HL-60/S4 treated with retinoic acid at 250 ng/mL for 4 days and 3 days (cell line): ENCODE measurements at regions not wholly inside any gene's neighbourhood (a gene's known extent, or its start where the extent isn't known, plus 50 kb on each side); places are given as distances from the start of the nearest gene placed in this dataset.
"Not testable (repeated sequence)": the region's sequence is repeated elsewhere in the genome, so short reads cannot be mapped to it uniquely, and the experiment has no call there.

Source experiments
- in situ Hi-C: fragments of 300-500 bp; cut with MboI; formaldehyde crosslinking; loops from 2 replicates; pipeline ENCODE4 v1.7.0; 2022; ENCODE audit warnings: low sequenced_read_pairs

- in situ Hi-C loops: no loop called here
Measured at GRCh38 chr13:78160793-78161192, 242.2 kb upstream of the EDNRB start.

GRCh38 chr13:78152415-78152814 lies 233.8 kb upstream of the EDNRB start:
- in situ Hi-C loops: no loop called here

GRCh38 chr13:78147905-78148304 lies 229.3 kb upstream of the EDNRB start:
- in situ Hi-C loops: loop anchor here (25.0 kb wide), 1 partner anchor 814 kb away; no protein-coding TSS in a partner anchor

GRCh38 chr13:78145276-78145675 lies 226.6 kb upstream of the EDNRB start:
- in situ Hi-C loops: loop anchor here (25.0 kb wide), 1 partner anchor 817 kb away; no protein-coding TSS in a partner anchor

GRCh38 chr13:78139765-78140164 lies 221.1 kb upstream of the EDNRB start:
- in situ Hi-C loops: loop anchor here (25.0 kb wide), 1 partner anchor 823 kb away; no protein-coding TSS in a partner anchor

GRCh38 chr13:78138756-78139155 lies 220.1 kb upstream of the EDNRB start:
- in situ Hi-C loops: loop anchor here (25.0 kb wide), 1 partner anchor 824 kb away; no protein-coding TSS in a partner anchor

- in situ Hi-C loops: loop anchor here (25.0 kb wide), 1 partner anchor 825 kb away; no protein-coding TSS in a partner anchor
Measured at GRCh38 chr13:78137404-78138142, 218.9 kb upstream of the EDNRB start.

GRCh38 chr13:78136966-78137365 lies 218.3 kb upstream of the EDNRB start:
- in situ Hi-C loops: loop anchor here (25.0 kb wide), 1 partner anchor 825 kb away; no protein-coding TSS in a partner anchor

- in situ Hi-C loops: loop anchor here (25.0 kb wide), 1 partner anchor 829 kb away; no protein-coding TSS in a partner anchor
Measured at GRCh38 chr13:78133511-78133910, 214.9 kb upstream of the EDNRB start.

- in situ Hi-C loops: loop anchor here (25.0 kb wide), 1 partner anchor 830 kb away; no protein-coding TSS in a partner anchor
Measured at GRCh38 chr13:78131811-78132210, 213.2 kb upstream of the EDNRB start.

- in situ Hi-C loops: loop anchor here (25.0 kb wide), 1 partner anchor 831 kb away; no protein-coding TSS in a partner anchor
Measured at GRCh38 chr13:78131346-78131745, 212.7 kb upstream of the EDNRB start.

- in situ Hi-C loops: loop anchor here (25.0 kb wide), 1 partner anchor 832 kb away; no protein-coding TSS in a partner anchor
Measured at GRCh38 chr13:78129823-78130222, 211.2 kb upstream of the EDNRB start.

GRCh38 chr13:78129359-78129758 lies 210.7 kb upstream of the EDNRB start:
- in situ Hi-C loops: loop anchor here (25.0 kb wide), 1 partner anchor 833 kb away; no protein-coding TSS in a partner anchor

GRCh38 chr13:78121459-78122348 lies 203.1 kb upstream of the EDNRB start:
- in situ Hi-C loops: loop anchor here (5.0 kb wide), 1 partner anchor 344 kb away; no protein-coding TSS in a partner anchor

GRCh38 chr13:78121001-78121400 lies 202.4 kb upstream of the EDNRB start:
- in situ Hi-C loops: loop anchor here (5.0 kb wide), 1 partner anchor 344 kb away; no protein-coding TSS in a partner anchor

- in situ Hi-C loops: loop anchor here (5.0 kb wide), 1 partner anchor 343 kb away; no protein-coding TSS in a partner anchor
Measured at GRCh38 chr13:78120144-78120543, 201.5 kb upstream of the EDNRB start.

GRCh38 chr13:78117070-78117469 lies 198.4 kb upstream of the EDNRB start:
- in situ Hi-C loops: not testable (repeated sequence)

GRCh38 chr13:78105656-78106055 lies 187.0 kb upstream of the EDNRB start:
- in situ Hi-C loops: no loop called here

- in situ Hi-C loops: no loop called here
Measured at GRCh38 chr13:78103936-78104335, 185.3 kb upstream of the EDNRB start.

GRCh38 chr13:78102741-78103140 lies 184.1 kb upstream of the EDNRB start:
- in situ Hi-C loops: no loop called here

- in situ Hi-C loops: no loop called here
Measured at GRCh38 chr13:78102121-78102677, 183.6 kb upstream of the EDNRB start.
